ENCODE measurements at regions not wholly inside any gene's neighbourhood (a gene's known extent, or its start where the extent isn't known, plus 50 kb on each side); places are given as distances from the start of the nearest gene placed in this dataset.

GRCh38 chr18:57983965-57984364 is 60.1 kb upstream of the NEDD4L start:
- ATAC-seq (no peak), FAIRE-seq (no peak), DNase-seq (ENCODE audit: low read depth in 1 of 2, low spot score in 1 of 2) (no peak)
- TF ChIP-seq CBX8 (IDR thresholded peaks at IDR 0.05) (no peak), MAFK (IDR thresholded peaks at IDR 0.05; ENCODE audit: partially characterized antibody) (no peak)
- Histone ChIP-seq H3K4me1 (peaks cover 14% of the 10 kb centered on the region; the same call in 2 of the 3 replicates), H3K4me2 (no peak overlapping the region), H3K9me3 (no peaks in the 10 kb centered on the region), H3K27ac (no peak overlapping the region), H3K4me3 (no peak overlapping the region)
- ChIA-PET POLR2A (no interaction called here), CTCF (interaction anchor here (0.6 to 2.6 kb wide), 4 partner anchors 9 to 506 kb away, joined by 3 to 8 read pairs (median 4); partner anchors contain the start of gene NEDD4L)
- WGBS (ENCODE audit: missing lambda C conversion rate), result 94% methylated on average over 3 of the region's 3 CpGs

GRCh38 chr18:57983472-57983871 is 60.6 kb upstream of the NEDD4L start:
- TF ChIP-seq MAZ (IDR thresholded peaks at IDR 0.05; ENCODE audit: borderline replicate concordance, low read depth, low read length), result no peak
- TF ChIP-seq NFE2L2 (conservative IDR thresholded peaks at IDR 0.05; ENCODE audit: low read length), result no peak
- no peak for TF ChIP-seq CBX2 (IDR thresholded peaks at IDR 0.05; ENCODE audit: borderline replicate concordance, low read depth)
- no peak for TF ChIP-seq TP53 (CRISPR knock-in tag; IDR thresholded peaks at IDR 0.05)
- TF ChIP-seq, protein P1, sequence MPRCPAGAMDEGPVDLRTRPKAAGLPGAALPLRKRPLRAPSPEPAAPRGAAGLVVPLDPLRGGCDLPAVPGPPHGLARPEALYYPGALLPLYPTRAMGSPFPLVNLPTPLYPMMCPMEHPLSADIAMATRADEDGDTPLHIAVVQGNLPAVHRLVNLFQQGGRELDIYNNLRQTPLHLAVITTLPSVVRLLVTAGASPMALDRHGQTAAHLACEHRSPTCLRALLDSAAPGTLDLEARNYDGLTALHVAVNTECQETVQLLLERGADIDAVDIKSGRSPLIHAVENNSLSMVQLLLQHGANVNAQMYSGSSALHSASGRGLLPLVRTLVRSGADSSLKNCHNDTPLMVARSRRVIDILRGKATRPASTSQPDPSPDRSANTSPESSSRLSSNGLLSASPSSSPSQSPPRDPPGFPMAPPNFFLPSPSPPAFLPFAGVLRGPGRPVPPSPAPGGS (IDR thresholded peaks at IDR 0.05), result no peak
- no peak for TF ChIP-seq RFX5 (IDR thresholded peaks at IDR 0.05)
- no peak for TF ChIP-seq EHF (CRISPR knock-in tag; IDR thresholded peaks at IDR 0.05)
- no peak for TF ChIP-seq RNF2 (IDR thresholded peaks at IDR 0.05; ENCODE audit: borderline replicate concordance, low read depth)
- 65% methylated on average over 3 of the region's 3 CpGs for WGBS (ENCODE audit: missing lambda C conversion rate)
- no peak for ATAC-seq
- no peak for FAIRE-seq
- no peak overlapping the region for H3K4me2 ChIP-seq
- no peak overlapping the region for H3K4me3 ChIP-seq
- peak overlapping the region in 1 of 2 experiments; percentile 55; a peak in 2 of 6 replicates for H3K27ac ChIP-seq
- POLR2A ChIA-PET, result no interaction called here
- no peak for DNase-seq (ENCODE audit: low read depth in 1 of 2, low spot score in 1 of 2)
- CTCF ChIA-PET, result interaction anchor here (0.6 to 2.6 kb wide), 3 partner anchors 9 to 507 kb away, joined by 3 to 8 read pairs (median 4); no protein-coding TSS in a partner anchor
- peaks cover 14% of the 10 kb centered on the region; the same call in 2 of the 3 replicates for H3K4me1 ChIP-seq
- H3K9me3 ChIP-seq, result no peaks in the 10 kb centered on the region

DNA sequence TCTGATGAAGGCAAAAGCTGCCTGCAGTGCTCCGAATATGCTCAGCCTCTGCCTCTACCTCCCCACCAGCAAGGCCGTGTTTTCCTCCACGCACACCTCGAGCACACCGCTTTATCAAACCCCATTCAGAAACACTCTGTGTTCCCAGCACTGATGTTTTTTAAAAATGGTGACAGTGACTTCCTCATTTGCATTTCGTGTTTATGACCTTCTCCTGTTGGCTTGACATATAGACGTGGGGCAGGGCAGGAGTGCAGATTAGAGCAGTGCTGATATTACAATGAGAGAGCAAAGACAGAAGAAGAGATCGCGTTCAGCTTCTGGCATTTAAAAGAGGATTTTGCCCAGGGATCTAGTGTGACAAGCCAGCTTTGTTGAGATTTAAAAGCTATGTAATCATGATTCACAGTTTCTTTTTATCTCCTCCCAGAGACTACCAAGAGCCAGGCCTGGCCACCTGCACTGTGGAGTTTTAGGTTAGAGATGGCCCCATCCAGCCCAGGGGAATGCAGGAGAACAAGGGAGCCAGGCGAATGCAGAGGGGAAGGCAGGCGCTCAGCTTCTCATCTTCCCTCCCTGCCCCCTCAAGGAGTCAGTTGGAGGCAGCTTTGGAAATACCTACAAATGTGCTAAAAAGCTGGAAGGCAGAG is 61.5 kb upstream of the NEDD4L start:
- POLR2A ChIA-PET, result no interaction called here
- no peak for FAIRE-seq

More for the DNA sequence above, 61.5 kb upstream of the NEDD4L start:
- 88% methylated on average over 11 of the region's 11 CpGs for WGBS (ENCODE audit: missing lambda C conversion rate)
- H3K4me2 ChIP-seq, result no peak overlapping the region
- 0 out of 6 replicates have a peak overlapping the region, but pooled peaks of 1 of the 2 experiments have one; percentile 33 for H3K27ac ChIP-seq
- ATAC-seq (no peak), DNase-seq (ENCODE audit: low read depth in 1 of 2, low spot score in 1 of 2) (no peak)
- CTCF ChIA-PET, result interaction anchor here (0.5 to 1.5 kb wide), 3 partner anchors 13 to 123 kb away, joined by 3 to 4 read pairs (median 3); no protein-coding TSS in a partner anchor
- TF ChIP-seq HMGXB4 (CRISPR knock-in tag; IDR thresholded peaks at IDR 0.05; ENCODE audit: borderline replicate concordance), result no peak
- no peak for TF ChIP-seq ZC3H11A (IDR thresholded peaks at IDR 0.05)
- TF ChIP-seq, protein P2, sequence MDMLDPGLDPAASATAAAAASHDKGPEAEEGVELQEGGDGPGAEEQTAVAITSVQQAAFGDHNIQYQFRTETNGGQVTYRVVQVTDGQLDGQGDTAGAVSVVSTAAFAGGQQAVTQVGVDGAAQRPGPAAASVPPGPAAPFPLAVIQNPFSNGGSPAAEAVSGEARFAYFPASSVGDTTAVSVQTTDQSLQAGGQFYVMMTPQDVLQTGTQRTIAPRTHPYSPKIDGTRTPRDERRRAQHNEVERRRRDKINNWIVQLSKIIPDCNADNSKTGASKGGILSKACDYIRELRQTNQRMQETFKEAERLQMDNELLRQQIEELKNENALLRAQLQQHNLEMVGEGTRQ (IDR thresholded peaks at IDR 0.05), result no peak
- no peak for TF ChIP-seq HOXB5 (CRISPR knock-in tag; IDR thresholded peaks at IDR 0.05)
- TF ChIP-seq, protein P3, sequence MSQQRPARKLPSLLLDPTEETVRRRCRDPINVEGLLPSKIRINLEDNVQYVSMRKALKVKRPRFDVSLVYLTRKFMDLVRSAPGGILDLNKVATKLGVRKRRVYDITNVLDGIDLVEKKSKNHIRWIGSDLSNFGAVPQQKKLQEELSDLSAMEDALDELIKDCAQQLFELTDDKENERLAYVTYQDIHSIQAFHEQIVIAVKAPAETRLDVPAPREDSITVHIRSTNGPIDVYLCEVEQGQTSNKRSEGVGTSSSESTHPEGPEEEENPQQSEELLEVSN (IDR thresholded peaks at IDR 0.05; ENCODE audit: borderline replicate concordance, low read depth), result no peak
- no peak for TF ChIP-seq HDAC2 (IDR thresholded peaks at IDR 0.05)
- TF ChIP-seq, protein P4, sequence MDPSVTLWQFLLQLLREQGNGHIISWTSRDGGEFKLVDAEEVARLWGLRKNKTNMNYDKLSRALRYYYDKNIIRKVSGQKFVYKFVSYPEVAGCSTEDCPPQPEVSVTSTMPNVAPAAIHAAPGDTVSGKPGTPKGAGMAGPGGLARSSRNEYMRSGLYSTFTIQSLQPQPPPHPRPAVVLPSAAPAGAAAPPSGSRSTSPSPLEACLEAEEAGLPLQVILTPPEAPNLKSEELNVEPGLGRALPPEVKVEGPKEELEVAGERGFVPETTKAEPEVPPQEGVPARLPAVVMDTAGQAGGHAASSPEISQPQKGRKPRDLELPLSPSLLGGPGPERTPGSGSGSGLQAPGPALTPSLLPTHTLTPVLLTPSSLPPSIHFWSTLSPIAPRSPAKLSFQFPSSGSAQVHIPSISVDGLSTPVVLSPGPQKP (IDR thresholded peaks at IDR 0.05; ENCODE audit: low read depth, low read length), result no peak
- no peak for TF ChIP-seq NR3C1 (IDR thresholded peaks at IDR 0.05)
- TF ChIP-seq CBX2 (IDR thresholded peaks at IDR 0.05; ENCODE audit: borderline replicate concordance, low read depth), result no peak
- TF ChIP-seq PBX3 (IDR thresholded peaks at IDR 0.05), result no peak
- no peak for TF ChIP-seq RNF2 (IDR thresholded peaks at IDR 0.05; ENCODE audit: borderline replicate concordance, low read depth)
- no peak for TF ChIP-seq ESRRA (IDR thresholded peaks at IDR 0.05; ENCODE audit: borderline replicate concordance, low read length)
- TF ChIP-seq RCOR1 (IDR thresholded peaks at IDR 0.05; ENCODE audit: low read depth, low read length), result no peak
- no peak for TF ChIP-seq GATA3 (IDR thresholded peaks at IDR 0.05; ENCODE audit: borderline replicate concordance)
- TF ChIP-seq JUN (IDR thresholded peaks at IDR 0.05), result no peak
- TF ChIP-seq FOXS1 (CRISPR knock-in tag; IDR thresholded peaks at IDR 0.05), result no peak
- no peak for TF ChIP-seq MYC (IDR thresholded peaks at IDR 0.05; ENCODE audit: borderline replicate concordance, low read length)
- no peaks in the 10 kb centered on the region for H3K9me3 ChIP-seq
- H3K4me1 ChIP-seq, result peaks cover 9% of the 10 kb centered on the region; the same call in 2 of the 3 replicates
- H3K4me3 ChIP-seq, result no peak overlapping the region

Measured in A549 (cell line).